HG03097 (cell line): ENCODE measurements at regions not wholly inside any gene's neighbourhood (a gene's known extent, or its start where the extent isn't known, plus 50 kb on each side); places are given as distances from the start of the nearest gene placed in this dataset.

Source experiments
- ATAC-seq: cut with Tn5 transposase; IDR thresholded peaks from one replicate; pipeline ENCODE4 v1.9.1; 2021; ENCODE audit not compliant: unreplicated experiment, low FRiP score

DNA sequence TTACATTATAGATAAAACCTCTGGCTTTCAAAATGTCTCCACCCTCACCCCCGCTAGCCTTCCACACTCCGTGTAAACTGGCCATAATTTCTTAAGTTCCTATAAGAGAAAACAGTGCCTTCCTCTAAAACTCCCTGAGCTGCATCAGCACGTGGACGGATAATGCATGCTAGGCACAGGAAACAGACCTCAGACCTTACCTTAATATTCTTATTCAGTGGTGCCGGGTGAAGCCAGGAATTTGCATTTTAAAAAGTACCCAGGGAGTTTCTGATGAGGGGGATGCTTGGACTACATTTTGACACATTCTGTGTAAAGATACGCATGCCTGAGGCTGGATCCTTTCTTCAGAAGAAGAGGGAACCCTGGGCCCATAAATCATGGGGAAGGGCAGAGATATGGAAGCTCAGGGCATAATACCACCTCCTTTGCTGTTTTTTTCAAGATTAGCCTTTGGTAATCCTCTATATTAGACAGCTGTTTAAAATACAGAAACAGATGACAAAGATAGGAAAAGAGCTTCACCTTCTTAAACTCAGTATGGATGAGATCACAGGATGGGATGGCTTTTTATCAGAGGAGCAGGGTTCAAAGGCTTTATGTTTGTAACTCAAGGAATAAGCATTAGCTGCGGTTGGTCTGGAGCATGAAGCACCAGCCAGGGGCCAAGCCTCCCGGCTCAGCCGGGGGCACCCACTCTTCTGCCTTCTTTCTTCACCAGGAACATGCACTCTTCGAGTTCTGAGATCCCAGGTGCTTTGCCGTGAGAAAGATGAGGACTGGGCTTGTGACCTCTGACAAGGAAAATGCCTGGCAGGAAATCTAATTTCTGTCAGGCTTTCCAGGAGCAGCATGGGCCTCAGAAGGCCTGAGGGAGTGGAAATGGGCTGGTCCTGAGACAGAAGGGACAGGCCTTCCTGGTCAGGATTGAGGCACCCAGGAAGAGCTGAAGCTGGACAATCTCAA, 218.1 kb upstream of the SOX4 start:
- no peak for ATAC-seq

DNA sequence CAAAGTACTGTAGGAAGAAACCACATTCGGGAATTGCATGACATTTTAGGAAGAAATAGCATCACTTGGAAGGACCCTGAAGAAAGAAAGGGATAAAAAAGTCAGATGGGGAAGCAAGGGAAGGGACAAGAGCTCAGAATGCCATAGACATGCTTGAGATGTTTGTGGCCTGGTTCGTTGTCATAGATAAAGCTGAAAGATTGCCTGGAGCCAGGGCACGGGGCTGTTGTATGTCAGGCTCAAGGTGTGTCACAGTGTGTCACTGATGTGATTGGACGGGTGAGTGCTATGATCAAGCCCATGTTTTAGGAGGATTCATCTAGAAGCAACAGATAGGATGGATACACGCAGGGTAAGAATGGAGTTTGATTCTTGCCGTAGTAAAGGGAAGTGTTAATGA, 216.2 kb upstream of the SOX4 start:
- no peak for ATAC-seq

DNA sequence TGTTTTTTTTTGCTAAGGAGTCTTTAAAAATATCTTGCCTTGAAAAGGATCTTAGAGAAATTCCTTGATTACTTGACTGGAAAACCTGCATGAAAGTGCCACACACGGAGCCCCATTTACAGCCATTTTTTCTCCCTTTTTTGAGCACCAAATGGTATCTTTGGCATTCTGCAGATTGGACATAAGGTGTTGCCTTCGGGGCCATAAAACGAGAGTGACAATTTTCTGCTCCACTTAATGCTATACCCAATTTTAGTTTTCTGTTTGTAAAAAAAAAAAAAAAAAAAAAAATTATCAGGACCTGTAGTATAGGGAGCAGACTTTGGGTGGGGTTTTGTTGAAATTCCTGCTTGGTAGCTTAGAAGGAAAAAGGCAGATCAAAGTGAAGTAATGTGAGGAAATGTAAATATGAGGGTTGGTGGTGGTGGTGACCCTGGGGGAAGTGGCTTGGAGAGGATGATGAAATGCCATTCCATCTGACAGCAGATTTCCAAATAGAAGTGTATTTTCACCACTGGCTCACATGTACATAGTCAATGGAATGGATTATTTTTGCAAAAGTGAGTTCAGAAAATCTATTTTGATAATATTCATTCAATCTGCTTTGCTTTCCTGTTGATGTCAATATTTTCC, 212.1 kb upstream of the SOX4 start:
- ATAC-seq = no peak

DNA sequence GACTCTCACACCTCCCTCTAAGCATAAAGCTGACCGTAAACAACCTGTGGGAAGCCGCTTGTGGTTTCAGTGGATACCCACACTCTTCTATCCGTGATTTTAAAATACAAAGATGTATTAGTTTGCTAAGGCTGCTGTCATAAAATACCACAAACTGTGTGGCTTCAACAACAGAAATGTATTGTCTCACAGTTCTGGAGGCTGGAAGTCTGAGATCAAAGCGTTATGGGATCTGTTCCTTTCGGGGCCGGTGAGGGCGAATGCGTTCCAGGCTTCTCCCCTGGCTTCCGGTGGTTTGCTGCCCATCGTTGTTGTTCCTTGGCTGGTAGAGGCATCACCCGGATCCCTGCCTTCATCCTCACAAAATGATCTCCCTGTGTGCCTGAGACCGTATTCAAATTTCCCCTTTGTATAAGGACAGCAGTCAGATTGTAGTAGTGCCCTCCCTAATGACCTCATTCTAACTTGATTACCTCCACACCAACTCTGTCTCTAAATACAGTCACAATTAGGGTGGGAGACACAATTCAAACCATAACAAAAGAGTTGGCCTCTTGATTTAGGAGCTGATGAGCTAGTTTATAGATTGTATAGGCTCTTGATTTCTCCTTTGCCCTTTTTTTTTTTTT, 210.6 kb upstream of the SOX4 start:
- ATAC-seq = no peak

DNA sequence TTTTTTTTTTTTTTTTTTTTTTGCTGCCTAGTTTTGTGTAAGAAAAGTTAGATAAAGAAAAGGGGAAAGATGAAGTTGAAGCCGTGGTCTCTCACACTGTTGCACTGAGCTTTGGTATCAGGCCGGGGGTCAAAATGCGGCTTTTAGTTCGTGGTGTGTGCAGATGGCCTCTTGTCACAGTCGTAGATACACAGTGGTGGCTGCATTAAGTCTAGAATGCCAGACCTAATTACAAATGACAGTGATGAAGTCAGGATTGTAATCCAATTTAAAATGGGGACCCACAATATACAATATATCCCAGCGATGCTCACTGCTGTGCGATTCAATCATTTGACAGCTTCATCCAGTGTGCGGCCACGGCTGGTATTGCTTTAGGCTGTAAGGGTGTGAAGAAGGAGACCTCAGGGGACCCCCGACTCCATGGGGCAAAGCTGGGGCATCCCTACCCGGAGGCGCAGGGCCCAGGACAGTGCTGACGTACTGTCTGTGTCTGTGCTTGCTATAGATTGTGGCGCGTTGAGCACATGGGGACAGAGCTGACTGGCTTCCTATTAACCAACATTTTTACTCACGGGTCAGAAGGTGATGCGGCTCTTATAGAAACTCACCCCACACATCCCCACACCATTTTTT, 210.0 kb upstream of the SOX4 start:
- ATAC-seq = no peak

DNA sequence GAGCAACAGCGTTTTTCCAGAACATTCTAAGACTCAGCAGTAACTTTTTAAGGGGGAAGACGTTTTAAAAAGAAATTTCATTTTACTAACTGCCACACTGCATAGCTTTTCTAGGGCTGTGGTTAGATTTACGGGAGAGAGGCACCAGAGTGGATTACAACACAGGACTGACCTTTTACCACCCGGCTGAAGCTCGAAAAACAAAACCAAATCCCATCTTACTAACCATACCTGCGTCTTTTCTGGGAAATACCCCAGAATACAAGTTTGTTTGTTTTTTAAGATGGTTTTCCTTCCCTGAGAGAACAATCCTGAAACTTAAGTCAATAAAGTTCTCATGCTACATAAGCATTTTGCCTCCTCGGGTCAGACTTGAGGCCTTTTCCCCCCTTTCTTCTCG, 209.3 kb upstream of the SOX4 start:
- ATAC-seq = no peak

DNA sequence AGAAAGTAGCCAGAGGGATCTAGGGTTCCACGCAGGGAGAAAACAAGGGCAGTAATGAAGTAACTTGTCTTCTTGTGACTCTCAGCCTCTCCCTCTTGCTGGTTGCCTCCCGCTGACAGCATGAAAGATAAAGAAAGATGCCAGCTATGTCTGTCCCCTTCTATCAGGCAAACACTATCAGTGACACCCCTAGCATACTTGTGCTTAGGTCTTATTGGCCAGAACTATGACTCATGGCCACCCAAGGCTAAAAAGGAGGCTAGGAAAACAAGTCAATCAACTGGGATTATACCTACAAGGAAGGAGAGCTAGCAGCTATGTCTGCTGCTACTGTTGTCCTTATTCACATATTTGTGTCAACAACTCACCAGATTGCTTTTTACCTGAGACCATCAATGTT, 206.8 kb upstream of the SOX4 start:
- ATAC-seq = no peak

DNA sequence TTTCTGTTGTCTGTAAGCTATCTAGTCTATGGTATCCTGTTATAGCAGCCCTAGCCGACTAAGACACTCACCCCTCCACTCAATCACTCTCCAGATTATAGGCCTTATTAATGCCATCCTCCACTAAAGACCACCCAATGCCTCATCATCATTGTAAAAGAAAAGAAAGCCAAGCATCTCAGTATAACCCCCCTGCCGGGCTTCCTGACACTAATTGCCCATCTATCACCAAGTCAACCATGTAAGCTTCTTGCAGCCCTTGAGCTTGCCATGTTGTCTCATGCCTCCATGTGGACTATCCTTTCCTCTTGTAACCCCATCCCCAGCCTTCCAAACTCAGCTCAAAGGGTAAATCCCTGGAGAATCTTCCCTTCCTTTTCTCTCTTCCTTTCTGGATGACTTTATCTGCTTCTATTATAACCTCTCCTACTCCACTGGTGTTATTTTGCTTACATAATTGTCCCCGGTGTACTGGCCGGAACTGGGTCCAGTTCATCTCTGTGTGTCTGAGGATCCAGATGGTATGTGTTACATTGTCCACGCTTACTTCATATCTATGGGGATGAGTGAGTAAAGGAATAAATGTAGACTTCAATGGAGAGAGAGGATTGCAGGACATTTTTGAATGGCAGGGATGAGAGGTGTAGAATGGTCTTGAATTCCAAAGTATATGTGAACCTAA, 202.9 kb upstream of the SOX4 start:
- no peak for ATAC-seq

DNA sequence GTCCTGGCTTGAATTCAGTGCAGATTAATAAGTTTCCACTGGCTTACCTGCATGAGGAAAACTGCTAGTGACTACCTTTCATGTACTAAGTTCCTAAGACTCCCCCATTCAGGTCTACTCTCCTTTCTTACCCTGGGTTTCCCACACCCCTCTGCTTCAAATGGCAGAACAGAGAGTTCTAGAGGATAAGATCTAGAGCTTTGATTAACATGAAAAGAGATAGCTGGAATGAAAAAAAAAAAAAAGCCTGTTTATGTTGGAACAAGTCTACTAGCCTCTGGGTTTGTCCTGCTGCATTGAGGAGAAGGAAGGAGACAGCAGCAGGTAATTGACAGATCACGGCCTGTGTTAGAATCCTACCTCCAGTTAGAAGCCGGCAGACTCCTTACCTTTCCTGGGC, 201.4 kb upstream of the SOX4 start:
- no peak for ATAC-seq

DNA sequence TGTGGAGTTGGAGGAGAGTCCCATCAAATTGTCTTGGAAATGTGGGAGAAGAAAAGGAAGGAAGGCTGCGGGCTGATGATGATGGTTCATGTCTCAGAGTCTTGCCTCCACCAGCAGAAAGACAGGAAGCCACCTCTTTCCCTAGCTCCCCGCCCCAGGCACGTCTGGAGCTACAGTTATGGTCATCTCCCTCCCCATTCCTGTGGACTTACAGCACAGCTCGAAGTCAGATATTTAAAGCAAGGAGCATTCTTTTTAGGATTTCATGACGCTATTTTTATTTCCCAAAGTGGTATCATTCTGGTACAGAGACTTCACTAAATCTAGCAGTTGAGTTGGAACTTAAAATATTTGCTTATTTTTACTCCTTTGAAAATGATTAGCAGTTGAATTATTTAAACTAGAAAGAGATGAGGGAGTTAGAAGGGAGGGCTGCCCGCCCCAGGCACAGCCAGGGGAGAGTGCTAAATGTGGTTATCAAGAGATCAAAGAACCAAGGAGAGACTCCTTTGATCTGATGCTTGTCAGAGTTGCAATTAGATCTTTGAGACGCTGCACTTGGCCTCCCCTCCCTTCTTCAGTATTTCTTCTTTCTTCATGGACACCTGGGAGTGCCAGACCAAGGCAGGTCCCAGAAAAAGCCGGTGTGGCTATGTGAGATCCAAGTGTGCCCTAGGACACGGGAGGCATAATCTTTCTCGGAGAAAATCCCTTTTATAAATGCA, 199.9 kb upstream of the SOX4 start:
- ATAC-seq = no peak

DNA sequence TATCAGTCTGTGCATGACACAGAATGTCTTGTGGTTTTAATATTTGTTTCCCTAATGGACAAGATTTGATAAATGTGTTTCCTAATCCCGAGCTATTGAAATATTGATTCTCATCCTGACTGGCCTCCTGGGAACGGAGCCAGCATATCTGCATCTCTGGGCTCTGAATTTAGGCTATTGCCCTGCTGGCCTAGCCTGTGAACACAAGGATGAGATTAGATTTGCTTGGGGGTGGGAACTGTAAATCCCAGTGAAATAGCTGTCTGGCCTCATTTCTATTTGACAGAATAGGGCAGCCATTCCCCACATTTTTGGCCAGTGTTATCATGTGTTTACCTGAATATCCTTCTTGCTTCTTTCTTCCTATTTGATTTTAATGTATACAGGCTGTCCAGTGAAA, 198.4 kb upstream of the SOX4 start:
- no peak for ATAC-seq

DNA sequence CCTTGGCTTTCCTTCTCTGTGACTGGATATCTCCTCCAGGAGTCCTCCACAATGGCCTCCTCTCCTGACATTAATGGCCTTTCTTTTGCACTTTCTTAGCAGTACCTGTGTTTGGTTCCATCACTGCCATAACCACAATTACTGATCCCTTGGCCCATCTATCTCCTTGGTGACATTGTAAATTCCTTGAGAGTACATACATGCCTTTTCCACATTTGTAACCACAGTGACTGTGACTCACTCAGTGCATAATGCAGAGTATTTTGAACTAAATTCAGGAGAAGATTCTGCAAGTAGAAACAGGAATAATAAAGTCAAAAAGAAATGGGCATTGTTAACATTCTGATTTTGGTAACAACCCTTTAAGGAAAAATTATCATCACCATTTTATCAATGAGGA, 197.2 kb upstream of the SOX4 start:
- ATAC-seq = no peak

DNA sequence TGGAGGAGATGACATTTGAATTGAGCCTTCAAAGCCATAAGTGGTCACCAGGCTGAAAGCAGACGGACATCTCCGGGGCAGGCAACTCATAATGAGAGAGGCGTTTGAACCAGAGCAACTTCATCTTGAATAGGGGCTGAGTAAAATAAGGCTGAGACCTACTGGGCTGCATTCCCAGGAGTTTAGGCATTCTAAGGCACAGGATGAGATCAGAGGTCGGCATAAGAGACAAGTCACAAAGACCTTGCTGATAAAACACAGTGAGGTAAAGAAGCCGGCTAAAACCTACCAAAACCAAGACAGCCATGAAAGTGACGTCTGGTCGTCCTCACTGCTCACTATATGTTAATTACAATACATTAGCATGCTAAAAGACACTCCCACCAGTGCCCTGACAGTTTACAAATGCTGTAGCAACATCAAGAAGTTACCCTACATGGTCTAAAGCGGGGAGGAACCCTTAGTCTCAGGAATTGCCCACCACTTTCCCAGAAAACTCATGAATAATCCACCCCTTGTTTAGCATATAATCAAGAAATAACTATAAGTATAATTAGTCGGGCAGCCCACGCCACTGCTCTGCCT, 194.7 kb upstream of the SOX4 start:
- no peak for ATAC-seq

DNA sequence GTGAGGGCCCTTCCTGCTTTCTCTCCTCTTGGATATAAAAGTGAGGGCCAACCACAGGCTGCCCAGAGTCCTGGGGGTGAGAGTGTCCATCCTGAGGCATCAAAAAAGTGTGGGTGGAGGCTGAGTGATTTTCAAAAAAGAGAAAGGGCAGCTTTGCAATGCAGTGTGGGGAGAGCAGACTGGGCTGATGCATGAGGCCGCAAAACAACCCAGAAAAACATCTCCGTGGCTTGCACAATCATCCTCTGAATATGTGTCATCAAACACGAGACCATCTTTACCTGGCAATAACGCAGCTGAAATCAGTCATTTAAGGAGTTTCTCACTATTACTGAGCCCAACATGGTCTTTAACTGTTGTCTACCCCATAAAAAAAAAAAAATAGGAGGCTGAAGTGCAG, 191.2 kb upstream of the SOX4 start:
- ATAC-seq = no peak

DNA sequence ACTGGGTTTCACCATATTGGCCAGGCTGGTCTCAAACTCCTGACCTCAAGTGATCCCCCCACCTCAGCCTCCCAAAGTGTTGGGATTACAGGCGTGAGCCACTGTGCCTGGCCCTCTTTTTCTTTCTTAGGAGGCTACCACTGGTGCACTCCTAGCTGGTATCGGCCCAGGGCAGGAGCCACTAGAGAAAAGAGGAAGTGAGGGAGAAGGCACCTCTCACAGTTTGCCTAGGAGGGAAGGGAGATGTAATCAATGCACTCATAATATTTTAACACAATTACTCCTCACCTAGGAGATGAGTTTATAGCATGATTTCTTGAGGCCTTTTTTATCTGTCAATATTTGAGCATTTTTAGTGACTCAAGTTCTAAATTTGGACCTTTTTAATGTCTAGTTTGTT, 189.0 kb upstream of the SOX4 start:
- no peak for ATAC-seq

DNA sequence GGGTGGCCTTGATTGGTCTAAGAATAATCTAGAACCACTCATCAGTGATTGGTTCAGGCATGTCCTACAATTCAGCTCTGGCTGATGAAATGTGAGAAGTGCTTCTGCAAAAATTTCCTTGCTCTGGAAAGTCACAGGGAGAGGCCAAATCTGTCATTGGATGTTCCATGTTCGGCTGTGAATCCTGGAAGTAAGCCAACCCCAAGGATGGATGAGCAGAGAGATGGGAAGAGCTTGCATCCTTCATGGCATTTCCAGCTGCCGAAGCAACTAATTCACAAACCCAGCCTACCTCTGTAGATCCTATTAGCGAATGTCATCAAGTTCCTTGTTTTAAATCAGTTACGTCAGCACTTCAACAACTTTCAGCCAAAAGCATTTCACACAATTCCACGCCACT, 187.2 kb upstream of the SOX4 start:
- ATAC-seq = no peak

DNA sequence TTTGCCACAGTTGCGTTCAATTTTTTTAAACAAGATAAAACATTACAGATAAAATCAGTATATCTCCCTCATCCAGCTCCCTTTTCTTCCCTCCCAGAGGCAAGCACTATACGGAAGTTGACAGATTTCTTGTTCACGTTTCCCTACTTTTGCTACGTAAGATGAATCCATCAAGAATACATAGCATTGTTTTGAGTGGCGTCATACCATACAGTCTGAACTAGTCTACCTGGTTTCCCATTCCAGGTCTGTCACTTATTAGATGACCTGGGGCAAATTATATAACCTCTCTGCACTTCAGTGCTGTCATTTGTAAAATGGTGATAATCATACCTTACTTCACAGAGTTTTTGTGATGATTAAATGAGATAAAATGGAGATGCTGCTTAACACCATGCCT, 184.3 kb upstream of the SOX4 start:
- no peak for ATAC-seq

DNA sequence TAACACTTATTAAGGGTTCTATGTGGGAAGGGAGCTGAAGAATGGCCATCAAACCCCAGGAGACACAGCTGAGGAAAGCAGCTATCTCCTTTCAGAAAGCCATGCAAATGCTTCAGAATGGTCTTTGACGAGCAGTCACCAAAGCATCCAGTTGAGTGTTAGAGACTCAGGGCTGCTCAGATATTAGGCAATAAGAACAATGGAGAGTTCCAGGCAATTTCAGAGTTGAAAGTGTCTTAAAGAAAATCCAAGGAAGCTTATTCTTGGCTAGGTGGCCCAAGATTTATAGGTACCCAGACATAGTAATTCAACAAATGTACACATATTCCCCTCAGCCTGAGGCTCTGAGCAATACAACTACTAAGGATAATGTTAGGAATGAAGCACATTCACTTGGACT, 180.1 kb upstream of the SOX4 start:
- ATAC-seq = no peak

DNA sequence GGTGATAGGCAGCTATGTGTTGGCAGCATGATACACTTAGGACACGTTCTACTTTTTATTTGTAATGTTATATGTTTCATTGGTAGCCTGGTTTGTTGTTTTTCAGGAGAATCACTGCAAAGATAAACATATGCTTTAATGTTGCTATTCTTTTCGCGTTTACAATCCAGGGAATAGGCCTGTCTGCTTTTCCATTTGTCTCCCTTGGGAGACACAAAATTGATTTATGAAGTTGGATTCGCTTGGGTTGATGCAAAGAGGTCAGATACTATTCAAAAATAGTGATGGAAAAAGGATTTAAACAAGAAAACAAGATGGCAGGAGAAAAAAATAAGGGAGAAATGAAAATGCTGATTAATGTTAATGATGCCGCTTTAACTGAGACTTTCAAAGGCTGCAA, 179.5 kb upstream of the SOX4 start:
- ATAC-seq = no peak
